ENCODE measurements at regions not wholly inside any gene's neighbourhood (a gene's known extent, or its start where the extent isn't known, plus 50 kb on each side); places are given as distances from the start of the nearest gene placed in this dataset.
"Not testable (repeated sequence)": the region's sequence is repeated elsewhere in the genome, so short reads cannot be mapped to it uniquely, and the experiment has no call there.

- DNase-seq (ENCODE audit: low read depth in 3 of 3): no peak
Measured at GRCh38 chr3:110679285-110679684, 392.3 kb upstream of the NECTIN3 start.

GRCh38 chr3:110680450-110680849 is 391.2 kb upstream of the NECTIN3 start:
- DNase-seq (ENCODE audit: low read depth in 3 of 3): no peak

GRCh38 chr3:110684466-110684865 is 387.1 kb upstream of the NECTIN3 start:
- DNase-seq (ENCODE audit: low read depth in 3 of 3): no peak

- no peak for DNase-seq (ENCODE audit: low read depth in 3 of 3)
Measured at GRCh38 chr3:110685630-110686029, 386.0 kb upstream of the NECTIN3 start.

GRCh38 chr3:110686701-110687100 is 384.9 kb upstream of the NECTIN3 start:
- no peak for DNase-seq (ENCODE audit: low read depth in 3 of 3)

GRCh38 chr3:110687138-110687537 is 384.5 kb upstream of the NECTIN3 start:
- no peak for DNase-seq (ENCODE audit: low read depth in 3 of 3)

- no peak for DNase-seq (ENCODE audit: low read depth in 3 of 3)
Measured at GRCh38 chr3:110697961-110698360, 373.7 kb upstream of the NECTIN3 start.

- not testable (repeated sequence) for DNase-seq (ENCODE audit: low read depth in 3 of 3)
Measured at GRCh38 chr3:110704332-110704731, 367.3 kb upstream of the NECTIN3 start.

- no peak for DNase-seq (ENCODE audit: low read depth in 3 of 3)
Measured at GRCh38 chr3:110708156-110708555, 363.5 kb upstream of the NECTIN3 start.

GRCh38 chr3:110710156-110710555 is 361.5 kb upstream of the NECTIN3 start:
- no peak for DNase-seq (ENCODE audit: low read depth in 3 of 3)

GRCh38 chr3:110710603-110711002 is 361.0 kb upstream of the NECTIN3 start:
- DNase-seq (ENCODE audit: low read depth in 3 of 3): no peak

- DNase-seq (ENCODE audit: low read depth in 3 of 3): no peak
Measured at GRCh38 chr3:110711130-110711832, 360.3 kb upstream of the NECTIN3 start.

GRCh38 chr3:110711851-110712516 is 359.6 kb upstream of the NECTIN3 start:
- DNase-seq (ENCODE audit: low read depth in 3 of 3): no peak

- DNase-seq (ENCODE audit: low read depth in 3 of 3): no peak
Measured at GRCh38 chr3:110727056-110727455, 344.6 kb upstream of the NECTIN3 start.

- no peak for DNase-seq (ENCODE audit: low read depth in 3 of 3)
Measured at GRCh38 chr3:110731148-110731547, 340.5 kb upstream of the NECTIN3 start.

GRCh38 chr3:110732420-110732819 is 339.2 kb upstream of the NECTIN3 start:
- DNase-seq (ENCODE audit: low read depth in 3 of 3): no peak

- DNase-seq (ENCODE audit: low read depth in 3 of 3): no peak
Measured at GRCh38 chr3:110733045-110733444, 338.6 kb upstream of the NECTIN3 start.

- no peak for DNase-seq (ENCODE audit: low read depth in 3 of 3)
Measured at GRCh38 chr3:110734524-110734923, 337.1 kb upstream of the NECTIN3 start.

GRCh38 chr3:110736332-110736731 is 335.3 kb upstream of the NECTIN3 start:
- no peak for DNase-seq (ENCODE audit: low read depth in 3 of 3)

- DNase-seq (ENCODE audit: low read depth in 3 of 3): no peak
Measured at GRCh38 chr3:110738531-110738930, 333.1 kb upstream of the NECTIN3 start.

- DNase-seq (ENCODE audit: low read depth in 3 of 3): no peak
Measured at GRCh38 chr3:110741891-110742290, 329.7 kb upstream of the NECTIN3 start.

GRCh38 chr3:110743202-110743601 is 328.4 kb upstream of the NECTIN3 start:
- DNase-seq (ENCODE audit: low read depth in 3 of 3): no peak

- DNase-seq (ENCODE audit: low read depth in 3 of 3): no peak
Measured at GRCh38 chr3:110743984-110744383, 327.6 kb upstream of the NECTIN3 start.

- DNase-seq (ENCODE audit: low read depth in 3 of 3): no peak
Measured at GRCh38 chr3:110744723-110745122, 326.9 kb upstream of the NECTIN3 start.
